Nucleus accumbens (tissue), 56 donors: ENCODE measurements at regions not wholly inside any gene's neighbourhood (a gene's known extent, or its start where the extent isn't known, plus 50 kb on each side); places are given as distances from the start of the nearest gene placed in this dataset.

Source experiments
- DNase-seq, 56 donors: peaks; one replicate each; lab custom pipeline; 2025; lab: John Stamatoyannopoulos, UW

GRCh38 chr6:148652205-148652604, 94.6 kb upstream of the UST start:
- no peak for DNase-seq

GRCh38 chr6:148653138-148653776, 93.6 kb upstream of the UST start:
- DNase-seq, result no peak

GRCh38 chr6:148657048-148657447, 89.8 kb upstream of the UST start:
- DNase-seq, result no peak

- DNase-seq, result no peak
Observed at GRCh38 chr6:148658681-148659430, 88.0 kb upstream of the UST start.

- no peak for DNase-seq
Observed at GRCh38 chr6:148667395-148667794, 79.4 kb upstream of the UST start.

GRCh38 chr6:148671085-148671484, 75.7 kb upstream of the UST start:
- no peak for DNase-seq

GRCh38 chr6:148671952-148672351, 74.9 kb upstream of the UST start:
- no peak for DNase-seq

- DNase-seq, result no peak
Observed at GRCh38 chr6:148674306-148674705, 72.5 kb upstream of the UST start.

GRCh38 chr6:148677594-148678476, 69.0 kb upstream of the UST start:
- no peak for DNase-seq

GRCh38 chr6:148678682-148679081, 68.1 kb upstream of the UST start:
- no peak for DNase-seq

GRCh38 chr6:148681666-148682065, 65.2 kb upstream of the UST start:
- no peak for DNase-seq

GRCh38 chr6:148682252-148682651, 64.6 kb upstream of the UST start:
- DNase-seq, result no peak

GRCh38 chr6:148682990-148683389, 63.8 kb upstream of the UST start:
- DNase-seq, result peak in 2 of 56 donors; percentile 1

GRCh38 chr6:148689168-148689567, 57.7 kb upstream of the UST start:
- DNase-seq, result no peak

GRCh38 chr6:148693882-148694484, 52.8 kb upstream of the UST start:
- no peak for DNase-seq
